DND-41 (cell line): ENCODE measurements at regions not wholly inside any gene's neighbourhood (a gene's known extent, or its start where the extent isn't known, plus 50 kb on each side); places are given as distances from the start of the nearest gene placed in this dataset.

Experiments
- ATAC-seq: fragments of 200-7000 bp; cut with Tn5 transposase; 3 replicates; pipeline ENCODE4 v1.9.1; 2021; ENCODE audit warnings: low read depth; ENCODE audit not compliant: insufficient read depth
- DNase-seq: peaks from one replicate; pipeline ENCODE4 v3.0.0-alpha.2; 2020
- H2AFZ ChIP-seq: 2 replicates; pipeline ENCODE4 v1.6.0; 2012; ENCODE audit warnings: low read depth, low read length
- H3K27ac ChIP-seq: 2 replicates; pipeline ENCODE4 v1.5.1; 2012; ENCODE audit warnings: low read length, inconsistent platforms
- H3K27me3 ChIP-seq: fragments of 200-600 bp; sonication (generic); 2 replicates; pipeline ENCODE4 v1.6.0; 2012; ENCODE audit warnings: low read length, mild to moderate bottlenecking, inconsistent platforms; ENCODE audit not compliant: insufficient read depth, poor library complexity
- H3K36me3 ChIP-seq: 2 replicates; pipeline ENCODE4 v1.5.1; 2012; ENCODE audit warnings: low read length, inconsistent platforms; ENCODE audit not compliant: insufficient read depth
- H3K4me1 ChIP-seq: 2 replicates; pipeline ENCODE4 v1.5.1; 2012; ENCODE audit warnings: mild to moderate bottlenecking, low read length; ENCODE audit not compliant: insufficient read depth
- H3K4me2 ChIP-seq: 2 replicates; pipeline ENCODE4 v1.6.0; 2012; ENCODE audit warnings: mild to moderate bottlenecking, moderate library complexity, low read length, inconsistent platforms; ENCODE audit not compliant: insufficient read depth
- H3K4me3 ChIP-seq, 2 experiments: fragments of 200-600 bp in 1 of 2; shearing (Covaris generic) in 1 of 2; 2 replicates each; pipeline ENCODE4 v1.5.1; 2012 to 2016; ENCODE audit warnings: inconsistent platforms in 2 of 2, low read length in 2 of 2, mild to moderate bottlenecking in 2 of 2, low read depth in 1 of 2, moderate library complexity in 1 of 2
- H3K79me2 ChIP-seq: 2 replicates; pipeline ENCODE4 v1.6.0; 2012; ENCODE audit warnings: low read length, inconsistent platforms; ENCODE audit not compliant: insufficient read depth
- H3K9ac ChIP-seq: 2 replicates; pipeline ENCODE4 v1.6.0; 2012; ENCODE audit warnings: low read depth, mild to moderate bottlenecking, inconsistent platforms, low read length, moderate library complexity
- H3K9me3 ChIP-seq: 2 replicates; pipeline ENCODE4 v1.5.1; 2012; ENCODE audit warnings: low read length, moderate library complexity, mild to moderate bottlenecking, inconsistent platforms; ENCODE audit not compliant: insufficient read depth, severe bottlenecking
- H4K20me1 ChIP-seq: 2 replicates; pipeline ENCODE4 v1.6.0; 2012; ENCODE audit warnings: low read length; ENCODE audit not compliant: insufficient read depth
- CTCF ChIP-seq: IDR thresholded peaks from 2 replicates; pipeline ENCODE4 v1.5.1; 2012; ENCODE audit warnings: borderline replicate concordance, low read length, moderate library complexity, mild to moderate bottlenecking; ENCODE audit not compliant: poor library complexity, severe bottlenecking; ENCODE audit errors: extremely low read depth
- EZH2 ChIP-seq: IDR thresholded peaks from 3 replicates; pipeline ENCODE4 v1.6.1; 2012; ENCODE audit warnings: borderline replicate concordance, low read depth, mild to moderate bottlenecking, moderate library complexity, low read length, inconsistent platforms; ENCODE audit not compliant: severe bottlenecking

GRCh38 chr6:94196891-94197290 is 777.5 kb upstream of the EPHA7 start:
- Histone ChIP-seq H3K9me3 (no peaks in the 10 kb centered on the region), H3K27ac (no peak overlapping the region), H3K36me3 (no peaks in the 10 kb centered on the region), H3K4me3 (no peak overlapping the region), H3K79me2 (no peaks in the 10 kb centered on the region), H3K9ac (no peak overlapping the region), H3K4me1 (no peaks in the 10 kb centered on the region), H3K4me2 (no peak overlapping the region), H4K20me1 (no peaks in the 10 kb centered on the region), H2AFZ (no peak overlapping the region), H3K27me3 (no peaks in the 10 kb centered on the region)
- ATAC-seq: no peak
- DNase-seq: no peak
- TF ChIP-seq EZH2 (no peak), CTCF (no peak)

- TF ChIP-seq CTCF: no peak
- no peak for TF ChIP-seq EZH2
- ATAC-seq: no peak
- Histone ChIP-seq H3K9me3 (no peaks in the 10 kb centered on the region), H2AFZ (no peak overlapping the region), H3K27ac (no peak overlapping the region), H3K4me1 (no peaks in the 10 kb centered on the region), H3K79me2 (no peaks in the 10 kb centered on the region), H3K4me3 (no peak overlapping the region), H3K9ac (no peak overlapping the region), H4K20me1 (no peaks in the 10 kb centered on the region), H3K27me3 (no peaks in the 10 kb centered on the region), H3K4me2 (no peak overlapping the region), H3K36me3 (no peaks in the 10 kb centered on the region)
- no peak for DNase-seq
These were observed 770.7 kb upstream of the EPHA7 start for GRCh38 chr6:94190030-94190429.

- Histone ChIP-seq H2AFZ (no peak overlapping the region), H3K4me2 (no peak overlapping the region), H3K9ac (no peak overlapping the region), H3K79me2 (no peaks in the 10 kb centered on the region), H3K27me3 (no peaks in the 10 kb centered on the region), H3K27ac (no peak overlapping the region), H3K4me1 (no peaks in the 10 kb centered on the region), H4K20me1 (no peaks in the 10 kb centered on the region), H3K36me3 (no peaks in the 10 kb centered on the region), H3K9me3 (no peaks in the 10 kb centered on the region), H3K4me3 (no peak overlapping the region)
- ATAC-seq: no peak
- no peak for DNase-seq
- no peak for TF ChIP-seq EZH2
- TF ChIP-seq CTCF: no peak
These were observed 765.5 kb upstream of the EPHA7 start for GRCh38 chr6:94184666-94185464.
